H1 (cell line): ENCODE measurements at regions not wholly inside any gene's neighbourhood (a gene's known extent, or its start where the extent isn't known, plus 50 kb on each side); places are given as distances from the start of the nearest gene placed in this dataset.

ENCODE experiments used
- CTCF ChIA-PET: fragments of 300-600 bp; sonication (Branson Sonifier 250); formaldehyde crosslinking; loops from one replicate; lab custom pipeline; 2021; ENCODE audit not compliant: partially characterized antibody; lab: Charles Lee
- POLR2A ChIA-PET: fragments of 300-600 bp; sonication (Branson Sonifier 250); formaldehyde crosslinking; loops from one replicate; lab custom pipeline; 2021; ENCODE audit warnings: inconsistent platforms; ENCODE audit not compliant: partially characterized antibody; lab: Charles Lee
- DNase-seq, 2 experiments: peaks; one replicate each; pipeline versions ENCODE4 v3.0.0 to v3.0.0-alpha.2; 2010 to 2022; ENCODE audit warnings: low spot score in 2 of 2, low read depth in 1 of 2, mixed read lengths in 1 of 2
- FAIRE-seq: peaks from 2 replicates; lab custom pipeline; 2011; peaks lifted over from hg19 to GRCh38; lab: Jason Lieb, UNC
- H2AFZ ChIP-seq: 2 replicates; pipeline ENCODE4 v1.8.1; 2012; ENCODE audit warnings: low read length, inconsistent platforms
- H2AK5ac ChIP-seq: 2 replicates; pipeline ENCODE4 v1.6.1; 2013; ENCODE audit warnings: low read depth, low read length
- H2BK120ac ChIP-seq: replicated peaks from 2 replicates; pipeline ENCODE3; 2013; ENCODE audit warnings: low read depth, low read length, inconsistent platforms
- H2BK12ac ChIP-seq: 2 replicates; pipeline ENCODE4 v1.6.1; 2013; ENCODE audit warnings: low read depth, low read length
- H2BK15ac ChIP-seq: 2 replicates; pipeline ENCODE4 v1.6.1; 2013; ENCODE audit warnings: low read length
- H2BK20ac ChIP-seq: 2 replicates; pipeline ENCODE4 v1.6.1; 2013; ENCODE audit warnings: low read length
- H2BK5ac ChIP-seq: 2 replicates; pipeline ENCODE4 v1.6.1; 2013; ENCODE audit warnings: low read depth, low read length
- H3K14ac ChIP-seq: 2 replicates; pipeline ENCODE4 v1.6.1; 2013; ENCODE audit warnings: inconsistent platforms; ENCODE audit not compliant: insufficient read length
- H3K18ac ChIP-seq: 2 replicates; pipeline ENCODE4 v1.6.1; 2013; ENCODE audit warnings: low read length; ENCODE audit errors: extremely low read depth
- H3K23ac ChIP-seq: 2 replicates; pipeline ENCODE4 v1.6.1; 2013; ENCODE audit warnings: inconsistent platforms; ENCODE audit not compliant: insufficient read length
- H3K23me2 ChIP-seq: 2 replicates; pipeline ENCODE4 v1.6.1; 2013; ENCODE audit warnings: low read depth, low read length
- H3K27ac ChIP-seq: 2 replicates; pipeline ENCODE4 v1.6.1; 2011; ENCODE audit warnings: low read depth, low read length, inconsistent platforms
- H3K27me3 ChIP-seq, 4 experiments: replicated peaks in 1 of 4; 1 replicate in 1 of 4; 2 replicates in 3 of 4; pipeline versions ENCODE4 v1.6.1 to v1.8.1; 2011 to 2013; ENCODE audit warnings: low read length in 3 of 4, mild to moderate bottlenecking in 3 of 4, inconsistent platforms in 2 of 4, mixed read lengths in 2 of 4, moderate library complexity in 1 of 4; ENCODE audit not compliant: control insufficient read depth in 3 of 4, insufficient read depth in 3 of 4; ENCODE audit errors: extremely low read depth in 1 of 4
- H3K36me3 ChIP-seq, 4 experiments: 2 replicates each; pipeline versions ENCODE4 v1.6.1 to v1.8.1; 2011 to 2013; ENCODE audit warnings: mild to moderate bottlenecking in 4 of 4, low read length in 3 of 4, moderate library complexity in 2 of 4, control low read depth in 1 of 4, inconsistent platforms in 1 of 4; ENCODE audit not compliant: insufficient read depth in 4 of 4, control insufficient read depth in 2 of 4
- H3K4ac ChIP-seq: replicated peaks from 2 replicates; pipeline ENCODE3; 2013; ENCODE audit warnings: low read length, low read depth, mixed read lengths, inconsistent platforms; ENCODE audit not compliant: insufficient read length
- H3K4me1 ChIP-seq, 4 experiments: replicated peaks in 1 of 4; 1 replicate in 1 of 4; 2 replicates in 3 of 4; pipeline versions ENCODE4 v1.6.1 to v1.8.1; 2011 to 2013; ENCODE audit warnings: low read length in 3 of 4, inconsistent platforms in 2 of 4, mixed read lengths in 1 of 4; ENCODE audit not compliant: insufficient read depth in 4 of 4, control insufficient read depth in 3 of 4
- H3K4me2 ChIP-seq, 2 experiments: 2 replicates each; pipeline versions ENCODE4 v1.6.1 to v1.8.1; 2011 to 2013; ENCODE audit warnings: low read depth in 2 of 2, low read length in 2 of 2, control low read depth in 1 of 2, inconsistent platforms in 1 of 2, mild to moderate bottlenecking in 1 of 2; ENCODE audit not compliant: insufficient read depth in 1 of 2
- H3K4me3 ChIP-seq, 4 experiments: fragments of 200-600, 300-600 bp in 1 of 4; sonication (generic), shearing (Covaris generic), sonication (Bioruptor Twin) in 1 of 4; 2 replicates each; pipeline versions ENCODE4 v1.5.1 to v1.8.1; 2011 to 2016; ENCODE audit warnings: low read length in 4 of 4, low read depth in 3 of 4, control low read depth in 2 of 4, inconsistent platforms in 2 of 4, mild to moderate bottlenecking in 2 of 4, mixed read lengths in 1 of 4, moderate library complexity in 1 of 4; ENCODE audit not compliant: insufficient read depth in 2 of 4; ENCODE audit errors: extremely low read depth in 1 of 4
- H3K56ac ChIP-seq: replicated peaks from 2 replicates; pipeline ENCODE3; 2013; ENCODE audit warnings: low read depth, mild to moderate bottlenecking, mixed read lengths, low read length, inconsistent platforms; ENCODE audit not compliant: insufficient read length
- H3K79me1 ChIP-seq: 2 replicates; pipeline ENCODE4 v1.6.1; 2013; ENCODE audit warnings: low read depth, low read length, control low read depth
- H3K79me2 ChIP-seq, 2 experiments: 2 replicates each; pipeline versions ENCODE4 v1.6.1 to v1.8.1; 2012 to 2013; ENCODE audit warnings: low read length in 2 of 2, mild to moderate bottlenecking in 2 of 2, inconsistent platforms in 1 of 2; ENCODE audit not compliant: insufficient read depth in 2 of 2, control insufficient read depth in 1 of 2
- H3K9ac ChIP-seq, 4 experiments: replicated peaks in 1 of 4; 1 replicate in 1 of 4; 2 replicates in 3 of 4; pipeline versions ENCODE4 v1.6.1 to v1.8.1; 2011 to 2013; ENCODE audit warnings: low read depth in 3 of 4, low read length in 3 of 4, control low read depth in 2 of 4, mild to moderate bottlenecking in 2 of 4, moderate library complexity in 2 of 4, inconsistent platforms in 1 of 4; ENCODE audit errors: extremely low read depth in 1 of 4
- H3K9me3 ChIP-seq, 2 experiments: 2 replicates each; pipeline versions ENCODE4 v1.6.1 to v1.8.1; 2012 to 2013; ENCODE audit warnings: mild to moderate bottlenecking in 2 of 2, moderate library complexity in 2 of 2, control low read depth in 1 of 2, inconsistent platforms in 1 of 2, low read depth in 1 of 2, low read length in 1 of 2, mixed read lengths in 1 of 2; ENCODE audit not compliant: insufficient read depth in 2 of 2
- H4K20me1 ChIP-seq, 2 experiments: replicated peaks in 1 of 2; 2 replicates each; pipeline versions ENCODE3 to v1.8.1; 2011 to 2013; ENCODE audit warnings: inconsistent platforms in 2 of 2, low read length in 2 of 2, mild to moderate bottlenecking in 1 of 2; ENCODE audit not compliant: insufficient read depth in 2 of 2, control insufficient read depth in 1 of 2
- H4K5ac ChIP-seq: 2 replicates; pipeline ENCODE4 v1.6.1; 2013; ENCODE audit warnings: low read length, low read depth, mixed read lengths, inconsistent platforms; ENCODE audit not compliant: insufficient read length
- H4K8ac ChIP-seq: 2 replicates; pipeline ENCODE4 v1.8.0; 2013; ENCODE audit warnings: mild to moderate bottlenecking, moderate library complexity, low read length, inconsistent platforms; ENCODE audit not compliant: insufficient read depth; ENCODE audit errors: extremely low read depth
- H4K91ac ChIP-seq: replicated peaks from 2 replicates; pipeline ENCODE3; 2013; ENCODE audit warnings: low read length, mixed read lengths, inconsistent platforms; ENCODE audit not compliant: insufficient read length
- JUND ChIP-seq: IDR thresholded peaks from 2 replicates; pipeline ENCODE4 v1.6.1; 2011; ENCODE audit warnings: mild to moderate bottlenecking, improper control_type of control experiment, low read length
- NRF1 ChIP-seq: IDR thresholded peaks from 2 replicates; pipeline ENCODE4 v1.6.1; 2011; ENCODE audit warnings: mild to moderate bottlenecking, low read depth, low read length, improper control_type of control experiment
- WGBS, 2 experiments: shearing (Covaris generic) in 1 of 2; methylation state at CpG; one replicate each; pipeline versions ENCODE4 v1.1.6 to v1.1.7; 2013 to 2015; ENCODE audit warnings: low lambda C conversion rate in 2 of 2, mixed read lengths in 2 of 2, inconsistent platforms in 1 of 2, low coverage in 1 of 2, missing lambda C conversion rate in 1 of 2; ENCODE audit not compliant: insufficient replicate concordance in 2 of 2, insufficient coverage in 1 of 2, insufficient read length in 1 of 2; ENCODE audit errors: extremely low coverage in 1 of 2, missing lambda C conversion rate in 1 of 2; 5-methylcytosine and 5-hydroxymethylcytosine counted together

DNA sequence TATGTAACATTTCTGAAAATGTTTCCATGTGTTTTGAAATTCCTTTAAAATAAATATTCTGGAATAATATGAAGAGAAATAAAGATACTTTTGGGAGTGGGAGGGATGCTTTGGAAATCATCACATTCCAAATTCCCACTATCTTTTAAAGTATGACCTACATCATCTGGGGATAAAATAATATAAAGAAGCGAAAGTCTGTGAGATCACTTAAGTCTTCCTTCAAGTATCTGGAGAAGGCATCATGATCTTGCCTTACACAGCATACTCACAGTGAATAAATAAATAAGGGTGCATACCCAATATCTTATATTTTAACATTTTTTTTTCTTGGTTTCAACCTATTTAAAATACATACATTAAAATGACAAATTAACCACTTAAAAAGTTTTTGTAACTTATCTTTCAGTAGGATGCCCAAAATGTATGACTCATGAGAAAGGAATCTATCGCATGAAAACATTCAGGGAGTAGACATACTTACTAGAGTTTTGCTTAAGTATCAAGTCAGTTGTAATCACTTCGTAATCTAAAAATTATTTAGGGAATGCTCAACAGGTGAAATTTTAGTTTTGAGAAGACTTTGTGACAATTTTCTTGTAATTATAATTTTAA lies 248.3 kb upstream of the COL3A1 start:
- no peak overlapping the region for H3K18ac ChIP-seq
- no peaks in the 10 kb centered on the region for H3K27me3 ChIP-seq
- H3K9ac ChIP-seq: no peak overlapping the region
- no peak overlapping the region for H2AFZ ChIP-seq
- no peak overlapping the region for H4K8ac ChIP-seq
- no peak overlapping the region for H3K14ac ChIP-seq
- H3K27ac ChIP-seq: no peak overlapping the region
- CTCF ChIA-PET: no interaction called here
- no peak overlapping the region for H2BK15ac ChIP-seq
- no peaks in the 10 kb centered on the region for H3K23me2 ChIP-seq
- DNase-seq: no peak
- H3K36me3 ChIP-seq: no peaks in the 10 kb centered on the region
- WGBS, 2 experiments: 63% methylated on average over 3 of the region's 3 CpGs; no CpG with 5 or more reads in 1 of the 2 experiments
- no peak overlapping the region for H4K5ac ChIP-seq
- no peak overlapping the region for H2AK5ac ChIP-seq
- no peaks in the 10 kb centered on the region for H3K9me3 ChIP-seq
- no peaks in the 10 kb centered on the region for H3K79me1 ChIP-seq
- H3K4me1 ChIP-seq: peaks cover 0 to 2% (median 0%) of the 10 kb centered on the region in 4 experiments; a peak in 1 of 7 replicates
- H3K4me3 ChIP-seq: no peak overlapping the region
- H2BK20ac ChIP-seq: no peak overlapping the region
- POLR2A ChIA-PET: no interaction called here
- H4K20me1 ChIP-seq: no peaks in the 10 kb centered on the region
- no peak for FAIRE-seq
- no peak overlapping the region for H3K4me2 ChIP-seq
- H3K23ac ChIP-seq: no peak overlapping the region
- H3K79me2 ChIP-seq: no peaks in the 10 kb centered on the region
- no peak overlapping the region for H2BK5ac ChIP-seq
- no peak overlapping the region for H3K56ac ChIP-seq
- no peak overlapping the region for H4K91ac ChIP-seq
- H2BK12ac ChIP-seq: no peak overlapping the region
- TF ChIP-seq NRF1: no peak
- peak; percentile 79 for TF ChIP-seq JUND
- no peak overlapping the region for H2BK120ac ChIP-seq
- H3K4ac ChIP-seq: no peak overlapping the region
